GM12874 (cell line): ENCODE measurements at regions not wholly inside any gene's neighbourhood (a gene's known extent, or its start where the extent isn't known, plus 50 kb on each side); places are given as distances from the start of the nearest gene placed in this dataset.

Source experiments
- TF ChIP-seq, protein P1 (sequence below): IDR thresholded peaks from 2 replicates; pipeline ENCODE4 v1.5.1; 2011; ENCODE audit warnings: low read depth, mild to moderate bottlenecking, control low read depth, low read length, moderate library complexity; ENCODE audit not compliant: insufficient read depth

DNA sequence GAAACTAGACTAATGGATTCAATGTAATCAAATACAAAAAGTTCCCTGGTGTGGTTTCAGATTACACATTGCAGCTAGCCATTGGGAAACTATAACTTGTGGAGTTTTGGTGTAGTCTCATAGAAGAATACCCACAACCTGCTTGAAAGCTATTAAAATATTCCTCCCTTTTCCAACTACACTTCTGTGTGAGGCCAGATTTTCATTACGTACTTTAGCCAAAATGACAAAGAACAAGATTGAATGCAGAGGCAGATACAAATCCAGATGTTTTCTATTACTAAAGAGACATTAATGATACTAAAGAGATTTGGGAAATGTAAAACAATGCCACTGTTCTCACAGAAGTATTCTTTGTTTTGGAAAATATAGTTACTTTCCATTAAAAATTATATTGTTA is 128.7 kb upstream of the SLC35G4 start:
- TF ChIP-seq, protein P1, sequence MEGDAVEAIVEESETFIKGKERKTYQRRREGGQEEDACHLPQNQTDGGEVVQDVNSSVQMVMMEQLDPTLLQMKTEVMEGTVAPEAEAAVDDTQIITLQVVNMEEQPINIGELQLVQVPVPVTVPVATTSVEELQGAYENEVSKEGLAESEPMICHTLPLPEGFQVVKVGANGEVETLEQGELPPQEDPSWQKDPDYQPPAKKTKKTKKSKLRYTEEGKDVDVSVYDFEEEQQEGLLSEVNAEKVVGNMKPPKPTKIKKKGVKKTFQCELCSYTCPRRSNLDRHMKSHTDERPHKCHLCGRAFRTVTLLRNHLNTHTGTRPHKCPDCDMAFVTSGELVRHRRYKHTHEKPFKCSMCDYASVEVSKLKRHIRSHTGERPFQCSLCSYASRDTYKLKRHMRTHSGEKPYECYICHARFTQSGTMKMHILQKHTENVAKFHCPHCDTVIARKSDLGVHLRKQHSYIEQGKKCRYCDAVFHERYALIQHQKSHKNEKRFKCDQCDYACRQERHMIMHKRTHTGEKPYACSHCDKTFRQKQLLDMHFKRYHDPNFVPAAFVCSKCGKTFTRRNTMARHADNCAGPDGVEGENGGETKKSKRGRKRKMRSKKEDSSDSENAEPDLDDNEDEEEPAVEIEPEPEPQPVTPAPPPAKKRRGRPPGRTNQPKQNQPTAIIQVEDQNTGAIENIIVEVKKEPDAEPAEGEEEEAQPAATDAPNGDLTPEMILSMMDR, result no peak

DNA sequence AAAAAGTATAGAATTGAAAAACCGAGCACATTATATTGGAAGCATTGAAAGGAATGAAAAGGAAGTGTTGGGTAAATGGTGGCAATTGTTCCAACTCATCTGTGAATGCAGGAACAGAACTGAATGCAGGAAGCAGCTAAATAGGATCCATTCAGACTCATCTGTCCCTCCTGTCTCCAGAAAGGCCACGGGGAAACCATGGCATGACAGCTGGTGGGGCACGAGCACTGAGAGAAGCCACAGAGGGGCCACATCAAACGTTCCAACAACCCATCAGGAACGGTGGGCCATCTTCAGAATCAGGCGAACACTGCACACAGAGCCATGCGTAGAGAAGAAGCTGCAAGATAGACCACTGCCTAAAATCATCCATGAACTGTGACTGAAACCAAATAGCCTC is 138.5 kb upstream of the SLC35G4 start:
- TF ChIP-seq, protein P1, result no peak

DNA sequence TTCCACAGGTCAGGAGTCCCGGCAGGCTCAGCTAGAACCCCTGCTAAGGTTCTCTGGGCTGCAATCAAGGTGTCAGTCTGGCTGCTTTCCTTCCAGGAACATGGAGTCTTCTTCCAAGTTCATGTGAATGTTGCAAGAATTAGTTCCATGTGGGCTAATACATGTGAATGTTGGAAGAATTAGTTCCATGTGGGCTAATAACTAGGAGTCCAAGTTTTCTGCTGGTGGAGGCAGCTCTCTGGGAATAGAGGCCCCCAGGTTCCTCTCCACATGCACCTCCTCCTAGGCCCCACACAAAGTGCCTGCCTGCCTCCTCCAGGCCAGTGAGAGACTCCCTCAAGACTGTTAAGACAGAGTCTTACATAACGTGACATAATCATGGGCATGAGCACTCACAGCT is 140.8 kb upstream of the SLC35G4 start:
- TF ChIP-seq, protein P1, result no peak

DNA sequence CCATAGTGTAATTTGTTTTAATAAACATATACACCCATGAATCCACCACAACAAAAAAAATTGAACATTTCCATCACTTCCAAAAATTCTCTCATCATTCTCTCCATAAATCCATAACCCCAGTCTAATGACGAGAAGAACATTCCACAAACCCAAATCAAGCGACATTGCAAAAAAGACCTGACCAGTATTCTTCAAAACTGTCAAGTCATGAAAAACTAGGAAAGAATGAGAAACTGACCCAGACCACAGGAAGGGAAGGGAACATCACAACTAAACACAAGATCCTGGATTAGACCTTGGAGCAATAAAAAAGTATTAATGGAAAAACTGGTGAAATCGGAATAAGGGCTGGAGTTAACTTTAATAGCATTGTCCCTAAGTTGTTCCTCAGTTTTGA is 141.3 kb upstream of the SLC35G4 start:
- TF ChIP-seq, protein P1, result no peak

DNA sequence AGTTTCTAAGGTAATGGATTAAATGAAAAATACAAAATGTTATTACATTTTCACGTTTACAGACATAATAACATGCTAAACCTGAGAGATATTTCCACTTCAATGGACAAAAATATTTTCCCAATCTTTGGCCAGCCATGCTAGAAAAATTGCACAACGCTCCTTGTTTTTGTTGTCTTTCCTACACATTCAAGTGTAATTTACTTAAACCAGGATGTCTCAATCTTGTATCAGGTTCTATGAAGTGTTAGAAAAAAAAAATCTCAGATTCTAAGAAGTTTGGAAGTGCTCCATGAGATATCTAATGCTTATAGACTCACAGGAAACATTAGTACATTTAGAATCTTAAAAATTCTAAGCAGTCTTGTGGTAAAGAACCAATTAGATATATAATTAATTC is 141.8 kb upstream of the SLC35G4 start:
- TF ChIP-seq, protein P1, result no peak

DNA sequence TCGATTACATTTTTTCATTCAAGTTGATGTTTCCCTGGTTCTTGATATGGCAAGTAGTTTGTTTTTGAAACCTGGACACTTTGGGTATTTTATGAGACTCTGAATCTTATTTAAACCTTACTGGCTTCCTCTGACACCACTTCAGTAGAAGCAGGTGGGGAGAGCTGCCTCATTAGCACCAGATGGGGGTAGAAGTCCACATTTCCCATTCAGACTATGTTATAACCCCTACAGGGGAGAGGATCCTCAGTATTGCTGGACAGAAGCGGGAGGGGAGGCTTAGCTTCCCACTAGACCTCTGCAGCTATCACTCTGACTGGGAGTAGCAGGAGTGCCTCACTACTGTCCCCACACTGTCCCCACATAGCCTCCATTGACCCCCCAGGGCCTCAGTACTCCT is 145.3 kb upstream of the SLC35G4 start:
- TF ChIP-seq, protein P1, result no peak

DNA sequence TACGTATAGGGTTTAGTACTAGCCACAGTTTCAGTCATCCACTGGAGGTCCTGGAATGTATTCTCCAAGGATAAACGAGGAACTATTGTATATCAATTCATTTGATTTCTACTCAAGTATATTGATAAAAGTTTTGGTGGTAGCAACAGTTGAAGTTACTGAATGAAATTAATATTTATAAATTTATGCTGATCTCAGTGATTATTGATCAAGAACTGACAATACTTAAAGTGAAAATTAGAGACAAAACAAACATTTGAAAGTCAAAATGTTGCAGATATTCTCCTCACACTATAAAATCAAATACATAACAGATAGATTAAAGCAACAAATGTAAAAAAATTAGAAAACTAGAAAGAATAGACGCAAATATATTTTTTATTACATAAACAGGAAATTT is 150.9 kb upstream of the SLC35G4 start:
- TF ChIP-seq, protein P1, result no peak

DNA sequence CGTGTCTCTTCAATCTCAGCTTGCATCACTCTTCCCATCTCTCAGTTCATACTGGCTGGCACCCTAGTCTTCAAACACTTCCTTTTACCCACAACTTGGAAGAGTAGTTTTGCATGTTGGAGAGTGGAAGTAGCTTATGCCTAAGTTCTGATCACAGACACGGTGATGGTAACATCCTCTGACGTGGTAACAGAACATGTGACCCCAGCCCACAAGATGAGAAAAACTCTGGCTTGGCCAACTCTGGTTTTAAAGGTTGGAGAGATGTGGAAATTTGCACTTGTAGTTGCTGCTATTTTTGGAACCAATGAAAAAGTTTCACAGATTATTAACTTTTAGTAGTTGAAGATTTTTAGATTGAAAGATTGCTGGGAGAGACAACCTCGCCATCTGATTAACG is 155.4 kb upstream of the SLC35G4 start:
- TF ChIP-seq, protein P1, result no peak
